ENCODE measurements at regions not wholly inside any gene's neighbourhood (a gene's known extent, or its start where the extent isn't known, plus 50 kb on each side); places are given as distances from the start of the nearest gene placed in this dataset.
"Not testable (repeated sequence)": the region's sequence is repeated elsewhere in the genome, so short reads cannot be mapped to it uniquely, and the experiment has no call there.

DNA sequence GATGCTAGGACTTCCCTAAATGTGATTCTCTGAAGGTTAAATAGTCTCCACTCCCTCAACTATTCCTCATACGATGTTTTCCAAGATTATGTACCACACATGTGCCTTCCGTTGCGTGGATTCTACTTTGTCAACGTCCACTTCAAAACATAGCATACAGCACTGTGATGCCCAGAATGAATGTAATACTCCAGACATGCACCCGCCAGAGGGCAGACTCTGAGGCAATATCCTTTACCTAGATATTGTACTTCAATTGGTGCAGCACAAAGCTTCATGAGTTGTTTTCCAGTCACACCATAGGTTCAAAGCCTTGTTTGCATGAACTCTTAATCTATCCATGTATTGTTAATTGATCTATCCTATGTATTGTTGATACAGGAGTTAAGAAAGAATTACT, 201.0 kb upstream of the NABP1 start:
- DNase-seq: no peak

GRCh38 chr2:191478799-191479679, 198.9 kb upstream of the NABP1 start:
- DNase-seq: no peak

DNA sequence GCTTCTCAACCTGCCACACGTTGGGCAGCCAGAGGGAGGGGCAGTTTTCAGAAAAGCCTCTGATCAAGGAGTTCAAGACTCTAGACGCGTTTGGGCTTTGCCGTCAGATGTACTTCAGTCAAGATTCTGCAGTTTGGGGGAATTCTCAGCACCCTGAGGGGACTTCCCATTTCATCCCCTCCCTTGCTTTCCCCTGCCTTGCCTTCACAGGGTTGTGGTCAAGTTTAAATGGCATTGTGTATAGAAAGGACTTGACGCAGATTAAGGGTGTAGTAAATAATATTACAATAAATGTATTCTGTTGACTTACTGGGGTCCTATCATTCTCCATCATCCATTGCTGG, 198.3 kb upstream of the NABP1 start:
- no peak for DNase-seq

DNA sequence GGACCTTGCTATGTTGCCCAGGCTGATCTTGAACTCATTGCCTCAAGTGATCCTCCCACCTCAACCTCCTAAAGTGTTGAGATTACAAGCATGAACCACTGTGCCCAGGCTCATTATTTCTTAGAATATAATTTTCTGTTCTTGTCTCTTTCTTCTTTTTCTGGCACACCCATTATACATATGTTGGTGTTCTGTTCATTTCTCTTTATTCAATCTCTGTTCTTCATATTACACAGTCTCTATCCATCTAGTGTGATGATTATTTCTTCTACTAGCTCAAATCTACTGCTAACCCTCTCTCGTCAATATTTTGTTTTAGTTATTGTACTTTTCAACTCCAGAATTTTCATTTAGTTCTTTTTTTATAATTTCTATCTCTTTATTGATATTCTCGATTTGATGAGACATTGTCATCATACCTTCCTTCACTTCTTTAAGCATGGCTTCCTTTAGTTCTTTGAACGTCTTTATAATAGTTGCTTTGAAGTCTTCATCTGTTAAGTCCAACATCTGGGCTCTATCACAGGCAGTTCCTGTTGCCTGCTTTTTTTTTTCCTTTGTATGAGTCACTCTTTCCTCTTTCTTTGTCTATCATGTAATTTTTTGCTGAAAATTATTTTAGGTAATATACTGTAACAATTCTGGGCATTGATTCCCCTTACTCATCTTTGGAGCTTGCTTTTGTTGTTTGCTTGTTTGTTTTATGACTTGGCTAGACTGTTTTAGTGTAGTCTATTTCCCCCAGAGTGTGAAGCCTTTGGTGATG, 196.4 kb upstream of the NABP1 start:
- no peak for DNase-seq

DNA sequence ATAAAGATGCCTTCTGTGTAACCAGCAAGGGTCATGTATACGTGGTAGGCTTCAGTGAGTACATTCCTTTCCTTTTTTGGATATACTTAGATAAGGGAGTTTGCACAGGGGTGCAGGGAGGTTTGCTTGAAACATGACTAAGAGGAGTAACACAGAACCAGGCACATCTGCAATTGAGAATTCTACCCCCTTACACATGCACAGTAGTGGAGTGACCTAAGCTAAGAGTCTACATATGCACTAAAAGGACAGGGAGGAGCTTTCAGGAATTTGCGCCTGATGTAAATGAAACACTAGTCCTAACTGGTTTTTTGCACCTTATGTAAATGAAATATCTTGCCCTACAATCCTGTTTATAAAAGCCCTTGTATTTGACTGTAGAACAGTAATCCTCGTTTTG, 194.8 kb upstream of the NABP1 start:
- DNase-seq: no peak

GRCh38 chr2:191486584-191487320, 191.2 kb upstream of the NABP1 start:
- DNase-seq: peak in 1 of 2 donors; percentile 12

- DNase-seq: no peak
Measured at GRCh38 chr2:191488135-191488534, 189.8 kb upstream of the NABP1 start.

- no peak for DNase-seq
Measured at GRCh38 chr2:191489177-191489576, 188.8 kb upstream of the NABP1 start.

DNA sequence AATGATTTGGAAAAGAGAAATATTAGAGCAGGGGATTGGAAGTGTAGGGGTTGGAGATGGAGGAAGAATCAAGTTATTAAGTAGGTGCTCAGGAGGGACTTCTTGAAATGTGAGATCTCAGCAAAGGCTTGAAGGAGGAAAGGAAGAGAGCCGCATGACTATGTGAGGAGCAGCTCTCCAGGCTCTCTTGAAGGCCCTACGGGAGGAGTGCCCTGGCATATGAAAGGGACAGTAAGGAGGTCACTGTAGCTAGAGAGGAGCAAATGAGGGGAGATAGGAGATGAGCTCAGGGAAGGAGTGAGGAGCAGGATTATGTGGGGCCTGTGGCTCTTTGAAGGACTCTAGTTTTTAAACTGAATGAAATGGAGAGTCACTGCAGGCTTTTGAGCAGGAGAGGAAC, 181.1 kb upstream of the NABP1 start:
- DNase-seq: no peak

- no peak for DNase-seq
Measured at GRCh38 chr2:191497822-191498221, 180.1 kb upstream of the NABP1 start.

GRCh38 chr2:191499050-191499449, 178.9 kb upstream of the NABP1 start:
- no peak for DNase-seq

GRCh38 chr2:191499874-191500565, 177.9 kb upstream of the NABP1 start:
- no peak for DNase-seq

- no peak for DNase-seq
Measured at GRCh38 chr2:191500566-191500883, 177.4 kb upstream of the NABP1 start.

- no peak for DNase-seq
Measured at GRCh38 chr2:191500884-191501560, 176.9 kb upstream of the NABP1 start.

GRCh38 chr2:191501561-191502168, 176.3 kb upstream of the NABP1 start:
- DNase-seq: no peak

DNA sequence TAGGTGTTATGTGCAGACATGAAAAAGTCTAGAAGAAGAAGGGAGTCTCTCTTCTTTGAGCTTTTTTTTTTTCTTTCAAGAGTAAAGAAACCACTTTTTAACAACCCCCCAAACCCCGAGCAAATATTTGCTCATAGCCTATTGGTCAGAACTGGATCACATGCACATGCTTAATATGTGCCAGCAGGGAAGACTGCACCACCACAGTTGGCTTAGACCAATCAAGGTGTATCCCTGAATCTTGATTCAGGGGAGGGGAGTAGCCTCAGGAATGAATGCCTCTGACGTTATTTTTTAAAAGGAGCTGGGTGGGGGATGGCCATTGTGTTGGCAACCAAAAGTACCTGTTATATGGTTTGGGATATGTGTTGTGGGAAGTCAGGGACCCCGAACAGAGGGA, 171.4 kb upstream of the NABP1 start:
- no peak for DNase-seq

GRCh38 chr2:191507252-191507853, 170.6 kb upstream of the NABP1 start:
- DNase-seq: not testable (repeated sequence)

DNA sequence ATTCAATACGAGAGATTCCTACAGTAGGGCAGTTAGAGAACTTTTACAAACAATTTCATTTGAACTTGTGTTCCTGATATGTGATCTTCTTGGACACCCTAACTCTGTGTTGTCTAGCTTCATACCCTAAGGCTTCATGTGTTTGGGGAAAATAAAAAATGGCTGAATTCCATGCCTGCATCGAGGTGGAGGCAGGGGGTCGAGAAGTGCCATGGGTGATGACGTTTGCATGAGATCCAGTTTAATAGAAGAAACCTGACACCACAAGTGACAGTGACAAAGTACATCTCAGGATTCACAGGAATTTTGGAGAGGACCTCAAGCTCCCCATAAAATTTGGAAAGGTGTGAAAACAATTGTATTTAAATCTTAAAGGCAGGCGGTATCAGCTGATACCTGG, 169.2 kb upstream of the NABP1 start:
- DNase-seq: no peak

DNA sequence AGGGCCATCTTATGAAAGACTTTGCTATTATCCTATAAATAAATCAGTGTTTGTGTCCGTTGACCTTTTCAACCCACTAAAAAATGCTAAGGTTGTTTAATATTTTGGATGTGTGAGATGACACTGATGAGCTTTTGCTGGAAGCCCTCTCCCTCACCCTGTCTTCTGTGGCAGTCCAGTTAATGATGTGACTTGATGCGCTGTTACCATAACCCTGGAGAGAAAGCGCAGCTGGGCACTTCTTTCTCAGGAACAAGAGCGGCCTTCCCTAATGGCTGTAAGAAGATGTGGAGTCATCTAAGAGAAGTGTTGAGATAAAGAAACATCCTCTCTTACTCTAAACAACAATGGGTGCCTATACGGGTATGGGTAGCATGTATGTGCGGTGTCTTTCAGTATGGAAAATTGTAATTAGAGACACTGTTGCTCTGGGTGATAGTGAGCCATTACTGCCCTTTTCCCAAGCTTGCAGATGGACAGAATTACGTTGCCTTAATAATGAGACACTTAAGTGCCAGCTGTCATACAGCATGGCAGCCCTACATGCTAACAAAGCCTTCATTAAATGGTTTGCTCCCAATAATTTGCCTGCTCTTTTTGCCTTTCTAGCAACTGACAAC, 165.6 kb upstream of the NABP1 start:
- DNase-seq: no peak

DNA sequence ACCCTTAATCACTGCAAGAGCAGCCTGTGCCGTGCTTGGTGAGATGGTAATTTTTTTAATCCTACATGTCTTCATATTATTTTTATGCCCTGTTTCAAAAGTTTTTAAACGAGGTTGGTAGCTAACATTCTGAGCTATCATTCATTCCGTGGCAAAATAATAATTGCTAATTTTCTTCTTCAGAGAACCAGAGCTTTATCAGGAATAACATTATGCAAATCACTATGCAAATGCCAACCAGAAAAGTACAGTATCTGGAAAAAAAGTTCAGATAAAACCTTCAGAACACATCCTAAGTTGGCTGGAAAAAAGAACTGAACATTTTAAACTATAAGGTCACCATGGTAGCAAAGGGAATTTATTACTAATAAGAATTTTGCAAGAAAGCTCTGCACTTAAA, 165.1 kb upstream of the NABP1 start:
- no peak for DNase-seq

DNA sequence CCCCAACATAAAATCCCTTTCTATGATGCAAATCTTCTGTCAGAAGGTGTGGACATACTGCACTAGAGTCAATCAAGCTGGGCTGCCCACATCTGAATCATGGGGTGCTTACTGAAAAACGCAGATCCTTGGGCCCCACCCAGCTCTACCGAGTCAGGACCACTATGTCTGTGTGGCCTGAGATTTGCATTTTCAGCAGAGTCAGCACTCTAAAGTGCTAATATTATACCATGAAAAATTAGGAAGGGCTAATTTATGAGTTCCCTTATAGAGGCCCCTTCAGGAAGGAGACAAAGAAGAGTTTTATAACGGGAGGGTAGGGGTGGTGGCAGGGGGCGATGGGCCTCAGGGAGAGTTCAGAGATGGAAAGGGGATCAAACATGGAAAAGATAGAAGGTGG, 163.3 kb upstream of the NABP1 start:
- no peak for DNase-seq

All from stimulated activated CD4-positive, alpha-beta T cell treated with anti-CD3 and anti-CD28 coated beads, Interleukin-2, amount 100 ng/mL, for 24 hours (primary cell).